ENCODE measurements at regions not wholly inside any gene's neighbourhood (a gene's known extent, or its start where the extent isn't known, plus 50 kb on each side); places are given as distances from the start of the nearest gene placed in this dataset.
"Not testable (repeated sequence)": the region's sequence is repeated elsewhere in the genome, so short reads cannot be mapped to it uniquely, and the experiment has no call there.

DNA sequence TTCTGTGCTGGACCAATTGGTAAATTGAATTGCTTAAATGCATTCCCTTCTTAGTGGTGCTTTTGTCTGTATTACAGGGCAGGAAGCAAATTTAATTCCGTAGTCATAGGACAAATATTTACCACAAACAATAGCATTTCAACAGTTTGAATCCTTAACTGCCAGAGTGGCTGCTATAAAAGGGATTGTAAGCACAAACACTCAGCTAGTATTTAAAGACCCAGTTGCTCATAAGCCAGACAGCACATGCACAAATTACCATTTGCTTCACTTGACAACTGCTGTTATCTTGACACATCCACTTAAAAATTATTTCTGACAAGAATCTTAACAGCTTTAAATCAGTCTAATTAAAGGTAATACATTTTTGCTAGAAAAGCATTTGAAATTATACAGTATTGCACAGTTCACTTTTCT, 490.2 kb upstream of the ADAMTS9 start:
- no peak for DNase-seq (ENCODE audit: low read depth in 3 of 3, low spot score in 2 of 3)

DNA sequence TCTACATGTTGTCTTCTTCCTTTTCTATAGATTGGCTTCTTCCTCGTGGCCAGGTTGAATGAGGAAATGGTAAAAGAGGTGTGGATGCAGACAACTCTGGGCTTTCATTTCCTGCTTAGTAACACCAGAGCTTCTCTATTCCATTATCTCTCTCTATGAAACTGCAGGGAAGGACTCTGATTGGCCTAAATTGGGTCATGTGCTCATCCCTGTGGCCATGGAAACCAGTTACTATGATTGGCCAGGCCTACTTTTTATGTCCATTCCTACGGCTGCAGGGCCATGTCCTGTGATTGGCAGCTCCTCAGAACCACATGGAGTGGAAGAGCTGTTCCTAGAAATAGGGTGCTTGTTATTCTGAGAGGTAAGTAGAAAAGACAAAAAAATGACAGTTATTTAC, 486.9 kb upstream of the ADAMTS9 start:
- no peak for DNase-seq (ENCODE audit: low read depth in 3 of 3, low spot score in 2 of 3)

DNA sequence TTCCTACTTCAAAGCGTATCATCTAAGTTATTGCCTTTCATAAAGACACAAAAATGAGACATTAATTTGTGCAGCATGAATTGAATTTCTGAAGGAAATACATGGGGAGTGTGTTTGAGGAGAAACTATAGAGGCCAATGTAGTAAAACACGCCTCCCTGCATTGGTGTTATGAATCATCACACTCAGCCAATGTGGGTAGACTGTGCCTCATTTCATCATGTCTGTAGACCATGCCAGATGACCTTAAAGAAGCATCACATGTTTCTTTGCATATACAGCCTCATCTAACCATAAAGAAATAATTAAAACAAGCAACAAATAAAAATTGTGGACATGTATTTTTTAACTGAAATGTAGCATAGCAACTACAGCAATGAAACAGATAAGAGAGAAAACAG, 486.0 kb upstream of the ADAMTS9 start:
- no peak for DNase-seq (ENCODE audit: low read depth in 3 of 3, low spot score in 2 of 3)

DNA sequence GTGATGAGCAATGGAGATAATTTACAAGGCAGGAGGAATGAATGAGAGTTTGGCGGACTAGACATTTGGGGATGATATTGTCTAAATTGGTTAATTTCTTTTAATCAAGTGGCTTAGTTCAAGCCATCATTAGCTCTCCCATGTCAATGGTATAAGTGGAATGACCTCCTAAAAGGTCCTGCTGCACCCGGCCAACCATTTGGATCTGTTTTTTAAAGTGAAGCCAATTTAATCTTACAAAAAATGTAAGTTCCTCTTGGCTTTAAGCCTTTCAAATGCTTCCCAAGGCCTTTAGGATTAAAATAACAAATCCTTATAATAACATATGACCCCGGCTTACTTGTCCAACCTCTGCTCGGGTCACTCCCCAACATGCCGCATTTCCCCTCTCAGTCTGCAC, 484.4 kb upstream of the ADAMTS9 start:
- DNase-seq (ENCODE audit: low read depth in 3 of 3, low spot score in 2 of 3), result no peak

DNA sequence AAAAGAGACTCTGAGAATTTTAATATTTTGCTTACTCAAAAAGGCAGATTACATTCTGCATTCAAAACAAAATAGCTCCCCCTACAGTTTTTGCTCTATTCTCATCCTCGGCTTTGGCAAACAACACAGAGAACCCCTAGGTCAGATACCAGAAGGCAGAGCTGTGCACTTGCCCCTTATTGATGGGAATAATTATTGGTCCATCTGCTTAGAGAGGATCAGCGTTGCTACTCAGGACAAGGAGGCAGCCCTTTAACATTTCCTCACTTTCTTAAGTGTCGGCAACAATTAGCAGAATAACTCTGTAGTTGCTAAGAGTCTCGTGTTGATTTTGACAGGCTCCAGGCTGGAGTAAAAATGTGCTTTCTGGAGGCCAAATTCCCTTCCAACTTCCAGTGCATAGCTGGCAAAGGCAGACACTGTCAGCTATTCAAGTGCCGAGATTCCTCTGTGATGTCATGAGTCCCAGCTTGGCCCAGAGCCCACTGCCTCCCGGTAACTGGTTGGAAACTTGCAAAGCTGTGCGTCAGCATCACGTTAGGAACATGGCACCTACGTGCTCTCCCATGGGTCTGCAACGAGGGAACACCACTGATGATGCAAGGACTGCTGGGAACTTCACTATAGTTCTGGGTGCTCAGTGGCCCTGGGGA, 482.7 kb upstream of the ADAMTS9 start:
- no peak for DNase-seq (ENCODE audit: low read depth in 3 of 3, low spot score in 2 of 3)

DNA sequence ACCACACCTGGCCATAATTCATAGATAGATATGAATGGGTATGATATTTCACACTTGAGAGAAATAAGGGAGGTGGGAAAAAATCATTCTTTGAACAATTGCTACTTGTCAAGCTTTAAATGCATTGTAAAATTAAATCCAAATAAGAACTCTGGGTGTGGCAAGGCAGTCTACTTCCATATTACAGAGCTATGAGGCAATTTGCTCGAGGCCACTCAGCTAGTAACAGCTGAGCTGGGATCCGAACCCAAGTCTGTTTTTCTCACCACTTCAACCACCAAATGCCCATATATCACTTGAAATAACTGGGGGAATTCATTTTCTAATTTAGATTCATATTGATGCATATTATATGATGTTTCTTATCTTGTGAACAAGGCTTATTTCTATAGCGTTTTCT, 482.2 kb upstream of the ADAMTS9 start:
- DNase-seq (ENCODE audit: low read depth in 3 of 3, low spot score in 2 of 3), result no peak

DNA sequence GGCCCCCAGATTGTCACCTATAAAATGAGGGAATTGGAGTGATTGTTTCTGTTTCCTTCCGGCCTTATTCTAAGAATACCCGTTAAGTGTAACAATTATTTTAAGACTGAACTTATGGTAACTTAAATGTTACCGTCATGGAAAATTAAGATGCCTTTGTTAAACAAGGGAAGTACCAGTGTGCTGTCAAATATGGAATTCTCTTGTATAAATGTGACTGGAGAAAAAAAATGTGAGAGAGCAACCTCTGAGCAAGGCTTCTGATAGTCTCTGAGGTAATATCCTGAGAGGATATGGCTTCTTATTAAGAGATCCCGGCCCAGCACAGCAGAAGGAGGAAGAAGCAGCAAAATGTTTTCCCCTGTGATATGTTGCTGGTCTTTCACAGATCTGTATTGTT, 480.7 kb upstream of the ADAMTS9 start:
- no peak for DNase-seq (ENCODE audit: low read depth in 3 of 3, low spot score in 2 of 3)

DNA sequence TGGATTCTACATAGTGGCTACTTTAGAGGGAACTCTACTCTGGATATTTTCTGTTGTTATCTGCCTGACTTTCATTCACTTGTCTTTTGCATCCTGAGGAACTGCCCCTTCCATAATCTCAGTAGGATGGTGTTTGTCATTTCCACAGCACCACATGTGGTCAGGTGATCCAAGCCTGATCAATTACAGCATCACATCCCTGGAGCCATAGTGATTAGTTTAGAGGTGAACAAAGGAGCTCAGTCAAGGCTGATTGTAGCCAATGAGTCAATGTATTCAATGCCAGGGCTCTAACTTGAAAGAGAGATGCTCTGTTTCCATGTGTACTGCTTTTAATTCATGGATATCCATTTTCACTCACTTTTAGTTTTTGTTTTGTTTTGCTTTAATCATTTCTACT, 478.7 kb upstream of the ADAMTS9 start:
- no peak for DNase-seq (ENCODE audit: low read depth in 3 of 3, low spot score in 2 of 3)

DNA sequence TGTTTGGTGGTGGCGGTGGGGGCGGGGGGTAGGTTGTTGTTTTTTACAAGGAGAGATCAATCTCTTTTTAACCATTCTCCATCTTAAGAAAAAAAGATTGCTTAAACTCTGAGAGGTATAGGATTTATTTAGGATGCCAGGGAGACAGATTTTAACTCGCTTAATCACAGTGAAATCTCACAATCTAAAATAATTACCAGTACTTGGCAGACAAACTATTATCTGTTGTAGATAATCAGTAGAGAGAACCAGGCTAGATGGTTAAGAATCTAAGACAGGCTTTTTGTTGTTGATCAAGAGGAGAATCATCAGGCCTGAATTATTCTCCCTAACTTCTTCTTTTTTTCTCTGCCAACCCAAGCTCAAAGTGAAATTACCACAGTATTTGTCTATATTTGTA, 470.2 kb upstream of the ADAMTS9 start:
- DNase-seq (ENCODE audit: low read depth in 3 of 3, low spot score in 2 of 3), result no peak

DNA sequence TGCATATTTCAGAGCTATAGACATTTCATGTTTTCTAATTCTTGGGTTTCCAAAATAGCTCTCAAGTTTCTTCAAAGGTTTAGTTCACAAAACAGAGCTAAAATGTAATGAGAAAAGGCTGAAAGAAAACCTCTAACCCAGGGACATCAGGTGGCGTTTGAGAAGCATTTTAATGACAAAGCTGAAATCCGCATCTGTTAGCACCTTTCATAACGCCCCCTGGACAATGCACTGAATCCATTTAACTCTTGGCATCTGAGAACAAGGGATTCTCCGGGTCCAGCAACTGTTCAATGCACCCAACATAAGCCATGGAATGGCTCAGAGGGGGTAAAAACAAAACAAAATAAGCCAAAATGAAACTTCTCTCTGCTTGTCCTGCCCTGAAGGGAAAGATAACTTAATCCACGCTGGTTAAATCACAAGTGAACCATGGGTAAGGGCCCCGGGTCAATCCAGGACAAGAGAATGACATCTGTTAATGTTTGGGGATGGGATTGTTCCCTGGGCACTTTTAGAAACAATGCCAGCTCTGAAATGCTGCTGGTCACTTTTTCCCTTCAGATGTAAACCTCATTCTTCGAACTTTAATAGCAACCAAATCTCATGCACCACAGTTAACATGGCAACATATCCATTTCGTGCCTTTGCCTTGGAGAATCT, 466.2 kb upstream of the ADAMTS9 start:
- DNase-seq (ENCODE audit: low read depth in 3 of 3, low spot score in 2 of 3), result no peak

DNA sequence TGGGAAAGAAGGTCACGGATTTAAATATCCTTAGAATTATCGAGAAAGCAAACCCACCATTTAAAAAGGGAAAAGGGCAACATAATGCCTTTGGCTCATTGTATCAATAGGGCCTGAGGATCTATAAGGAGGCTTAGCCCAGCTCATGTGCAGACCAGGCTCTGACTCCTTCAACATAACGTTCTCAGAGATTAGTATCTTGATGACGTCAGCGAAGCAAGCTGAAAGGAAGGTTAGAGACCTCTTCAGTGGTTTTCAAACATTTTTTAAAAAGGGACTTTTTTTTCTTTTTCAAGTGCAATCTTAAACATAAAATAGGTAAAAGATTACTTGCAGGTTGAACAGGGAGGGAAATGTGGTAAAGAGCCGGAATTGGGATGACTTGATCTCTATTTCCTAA, 463.9 kb upstream of the ADAMTS9 start:
- DNase-seq (ENCODE audit: low read depth in 3 of 3, low spot score in 2 of 3), result no peak

DNA sequence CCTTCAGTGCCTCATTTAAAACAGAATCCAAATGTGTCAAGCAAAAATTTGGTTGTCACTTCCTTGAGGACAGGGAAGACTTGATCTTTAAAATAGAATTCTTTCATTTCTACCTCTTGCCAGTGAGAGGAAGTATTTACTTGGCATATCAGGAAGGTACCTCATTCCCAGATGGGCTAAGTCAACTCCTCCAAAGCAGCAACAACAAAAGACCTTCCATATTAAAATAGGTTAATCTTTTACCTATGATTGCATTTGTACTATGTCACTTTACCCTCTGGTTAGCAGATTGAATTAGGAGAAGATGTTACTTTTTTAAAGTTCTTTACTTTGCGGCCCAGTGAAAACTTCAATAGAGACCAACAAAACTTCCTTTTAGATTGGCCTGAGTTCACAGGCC, 462.1 kb upstream of the ADAMTS9 start:
- DNase-seq (ENCODE audit: low read depth in 3 of 3, low spot score in 2 of 3), result no peak

DNA sequence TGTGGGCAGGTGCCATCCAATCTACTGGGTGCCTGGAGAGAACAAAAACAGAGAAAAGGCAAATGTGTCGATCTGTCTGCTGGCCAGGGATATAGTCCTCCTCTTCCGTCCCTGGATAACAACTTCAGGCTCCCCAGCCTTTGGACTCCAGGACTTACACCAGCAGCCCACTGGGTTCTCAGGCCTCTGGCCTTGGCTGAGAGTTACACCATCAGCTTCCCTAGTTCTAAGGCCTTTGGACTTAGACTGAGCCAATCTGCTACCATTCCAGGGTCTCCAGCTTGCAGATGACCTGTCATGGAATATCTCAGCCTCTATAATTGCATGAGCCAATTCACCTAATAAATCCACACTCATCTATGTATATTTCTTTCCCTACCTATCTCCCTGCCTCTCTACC, 460.9 kb upstream of the ADAMTS9 start:
- DNase-seq (ENCODE audit: low read depth in 3 of 3, low spot score in 2 of 3), result no peak

DNA sequence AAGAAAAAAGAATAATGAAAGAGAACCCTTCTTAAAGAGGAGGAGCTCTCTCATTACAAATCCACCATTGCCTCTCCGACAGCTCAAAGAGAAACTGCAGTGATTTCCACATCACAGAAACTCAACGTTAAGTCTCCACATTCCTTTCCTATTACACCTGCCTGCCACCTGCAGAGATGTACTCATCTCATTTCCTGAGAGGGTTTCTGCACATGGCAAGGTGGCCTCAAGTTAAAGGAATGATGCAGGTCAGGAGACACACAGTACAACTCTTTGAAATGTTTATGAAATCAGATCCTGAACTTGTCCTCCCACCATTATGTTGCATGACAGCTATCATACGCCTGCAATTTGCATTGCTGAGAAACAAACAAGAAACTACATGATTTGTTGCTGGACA, 458.4 kb upstream of the ADAMTS9 start:
- DNase-seq (ENCODE audit: low read depth in 3 of 3, low spot score in 2 of 3), result no peak

DNA sequence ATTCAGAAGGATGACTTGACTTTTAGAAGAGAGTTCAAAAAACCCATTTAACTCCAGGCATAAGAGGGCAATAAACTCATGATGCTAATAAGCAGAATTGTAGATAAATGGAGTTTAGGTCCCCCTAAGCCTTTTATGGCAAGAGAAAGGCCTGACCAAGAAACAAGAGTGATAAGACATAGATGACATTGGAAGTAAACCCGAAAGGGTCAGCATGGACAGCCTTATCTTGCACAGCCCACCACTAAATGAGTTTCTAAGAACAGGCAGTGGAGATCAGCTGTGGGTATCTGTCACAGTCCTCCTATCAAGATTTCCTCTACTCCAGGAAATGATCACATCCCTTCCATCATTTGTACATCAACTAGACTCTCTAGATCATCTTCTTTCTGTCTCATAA, 457.9 kb upstream of the ADAMTS9 start:
- no peak for DNase-seq (ENCODE audit: low read depth in 3 of 3, low spot score in 2 of 3)

DNA sequence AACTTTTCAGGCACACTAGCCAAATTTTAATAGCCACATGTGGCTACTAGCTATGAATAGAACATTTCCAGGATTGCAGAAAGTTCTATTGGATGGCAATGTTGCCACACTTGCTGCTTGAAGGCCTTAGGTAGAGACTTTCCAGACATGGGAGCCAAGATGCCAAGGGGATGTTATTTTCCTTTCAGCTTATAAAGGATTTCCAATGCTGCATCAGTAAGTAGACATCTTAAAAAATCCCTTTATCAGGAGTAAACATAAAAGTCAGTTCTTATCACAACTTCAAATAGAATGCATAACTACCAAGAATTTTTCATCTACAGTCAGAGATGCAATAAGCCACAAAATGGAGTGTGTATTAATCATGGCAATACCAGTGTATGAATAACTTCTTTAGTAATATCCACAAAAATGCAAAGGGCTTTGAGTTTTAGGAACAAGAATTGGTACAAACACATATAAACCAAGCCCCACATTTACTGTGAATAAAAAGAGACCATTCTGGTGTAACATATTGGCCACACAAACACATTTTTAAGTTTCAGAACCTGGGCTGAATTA, 457.1 kb upstream of the ADAMTS9 start:
- DNase-seq (ENCODE audit: low read depth in 3 of 3, low spot score in 2 of 3), result no peak

DNA sequence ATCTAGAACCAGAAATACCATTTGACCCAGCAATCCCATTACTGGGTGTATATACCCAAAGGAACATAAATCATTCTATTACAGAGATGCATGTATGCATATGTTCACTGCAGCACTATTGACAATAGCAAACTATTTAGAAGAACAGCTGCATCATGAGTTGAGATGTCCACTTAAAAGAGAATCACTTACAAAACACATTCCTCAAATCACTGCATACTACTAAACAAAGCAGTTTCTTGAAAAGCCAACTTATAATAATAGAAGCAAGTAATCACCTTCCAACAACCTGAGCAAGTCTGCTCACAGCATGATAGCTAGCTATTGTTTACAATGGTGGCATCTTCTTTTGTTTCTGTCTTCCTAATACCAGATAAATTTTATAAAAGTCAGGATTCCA, 454.7 kb upstream of the ADAMTS9 start:
- no peak for DNase-seq (ENCODE audit: low read depth in 3 of 3, low spot score in 2 of 3)

DNA sequence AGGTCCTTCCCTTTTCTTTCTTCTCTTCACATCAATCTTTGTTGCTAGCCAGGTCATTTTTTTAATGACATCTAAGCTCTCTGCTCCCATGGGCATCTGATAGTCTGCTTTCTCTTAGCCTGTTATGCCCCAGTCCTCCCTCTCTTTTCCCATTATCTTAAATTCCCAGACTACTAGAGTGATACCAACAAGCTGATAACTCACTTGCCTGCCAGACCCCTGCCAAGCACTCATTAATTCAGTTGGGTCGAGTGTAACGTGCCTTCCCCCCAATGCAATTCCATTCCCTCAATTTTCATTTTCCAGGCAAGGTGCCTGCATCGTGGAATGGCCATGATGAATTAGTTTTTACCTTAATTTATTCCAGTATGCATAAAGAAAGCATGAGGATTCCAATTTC, 450.8 kb upstream of the ADAMTS9 start:
- DNase-seq (ENCODE audit: low read depth in 3 of 3, low spot score in 2 of 3), result no peak

DNA sequence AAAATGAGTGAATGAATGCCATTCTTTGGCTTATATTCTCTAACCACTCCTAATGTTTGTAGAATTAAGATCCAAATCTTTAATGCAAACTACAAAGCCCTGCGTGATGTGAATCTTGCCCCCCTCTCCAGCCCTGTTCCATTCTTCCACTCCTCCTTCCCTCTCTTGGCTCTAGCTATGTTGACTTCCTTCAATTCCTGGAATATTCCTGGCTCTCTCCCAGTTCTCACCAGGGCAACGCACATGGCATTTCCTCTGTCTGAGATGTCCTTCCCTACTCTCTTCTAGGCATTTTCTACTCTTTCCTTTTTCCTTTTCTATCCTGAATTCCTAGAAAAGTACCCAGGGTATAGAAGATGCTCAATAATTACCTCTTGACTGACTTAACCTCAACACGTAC, 446.0 kb upstream of the ADAMTS9 start:
- not testable (repeated sequence) for DNase-seq (ENCODE audit: low read depth in 3 of 3, low spot score in 2 of 3)

DNA sequence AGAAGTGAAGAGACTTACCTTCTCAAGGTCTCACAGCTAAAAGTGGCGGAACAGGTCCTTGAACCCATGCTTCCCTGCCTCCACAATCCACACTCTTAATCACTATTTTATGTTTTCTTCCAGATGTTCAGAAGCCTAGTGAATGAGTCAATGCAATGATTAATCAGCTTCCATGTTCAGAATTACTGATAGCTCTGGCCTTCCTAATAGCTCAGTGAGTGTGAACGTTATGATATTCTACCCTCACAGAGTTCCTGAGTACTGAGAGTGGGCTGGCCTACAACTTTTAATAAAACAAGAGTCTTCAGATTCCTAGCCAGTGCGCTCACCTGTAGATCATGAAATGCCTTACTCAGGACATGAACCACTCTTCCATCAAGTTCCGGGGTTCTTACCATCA, 443.0 kb upstream of the ADAMTS9 start:
- no peak for DNase-seq (ENCODE audit: low read depth in 3 of 3, low spot score in 2 of 3)

DNA sequence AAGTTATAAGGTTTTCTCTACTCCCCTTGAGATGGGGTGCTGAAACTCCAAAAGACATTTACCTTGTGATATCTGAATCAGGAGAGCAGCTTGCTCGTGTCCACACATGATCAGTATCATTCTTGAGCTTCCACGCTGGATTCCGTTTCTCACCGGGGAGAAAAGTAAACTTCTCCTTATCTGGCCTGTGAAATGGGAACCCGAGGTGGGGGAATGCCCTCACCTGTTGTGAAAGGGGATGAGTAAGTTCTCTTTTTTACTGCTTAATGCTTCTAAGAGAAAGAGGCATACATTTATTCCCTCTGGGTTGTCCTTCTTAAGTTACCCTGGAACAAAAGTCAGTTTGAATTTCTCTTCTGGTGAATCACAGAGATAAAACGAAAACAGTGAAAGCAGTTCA, 440.5 kb upstream of the ADAMTS9 start:
- no peak for DNase-seq (ENCODE audit: low read depth in 3 of 3, low spot score in 2 of 3)

DNA sequence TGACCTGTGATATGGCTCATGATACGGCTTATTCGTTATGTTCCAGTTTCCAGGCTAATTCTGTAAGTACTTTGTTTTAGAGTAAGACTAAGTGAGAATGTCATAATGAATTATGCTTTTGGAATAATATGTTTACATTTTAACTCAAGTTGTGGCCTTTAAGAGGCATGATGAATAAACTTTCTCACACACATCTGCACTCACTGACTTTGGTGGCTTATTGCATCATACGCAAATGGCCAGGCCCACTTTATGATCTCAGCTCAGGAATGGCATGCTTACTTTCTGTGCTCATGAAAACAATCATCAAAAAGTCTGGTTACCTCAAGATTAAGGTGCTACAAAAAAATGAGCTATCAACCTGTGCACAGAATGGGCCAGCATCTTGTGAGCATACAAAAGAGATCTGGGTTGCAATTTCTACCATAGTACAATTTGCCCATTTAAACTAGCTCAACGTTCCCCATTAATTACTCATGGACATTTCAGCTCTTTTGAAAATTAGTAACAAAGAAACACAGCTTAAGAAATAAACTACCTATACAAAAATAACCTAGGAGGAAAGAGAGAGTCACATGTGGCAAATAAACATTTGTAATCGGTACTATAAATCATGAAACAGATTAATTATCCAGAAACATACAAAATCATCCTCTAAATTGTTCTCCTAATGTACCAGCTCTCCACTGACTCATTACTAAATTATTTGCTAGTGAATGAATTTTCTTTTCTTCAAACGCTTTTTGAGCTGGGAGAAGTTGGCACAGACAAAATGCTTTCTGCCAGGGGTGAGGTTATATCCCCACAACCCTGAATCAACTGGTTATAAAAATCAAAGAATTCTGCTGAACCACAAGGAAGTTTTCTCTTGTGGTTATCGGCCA, 439.0 kb upstream of the ADAMTS9 start:
- DNase-seq (ENCODE audit: low read depth in 3 of 3, low spot score in 2 of 3), result no peak
